Adrenal gland (tissue), 5 donors: ENCODE measurements at regions not wholly inside any gene's neighbourhood (a gene's known extent, or its start where the extent isn't known, plus 50 kb on each side); places are given as distances from the start of the nearest gene placed in this dataset.

ENCODE experiments used
- POLR2A ChIP-seq, 2 donors: fragments of 450-650 bp; IDR thresholded peaks; one replicate each; pipeline ENCODE4 v1.6.1; 2017; ENCODE audit warnings: antibody characterized with exemption in 2 of 2, mild to moderate bottlenecking in 2 of 2, moderate library complexity in 1 of 2
- TF ChIP-seq, protein P1 (sequence below), 6 experiments: fragments of 450-650 bp in 4 of 6; fragments of 200-600 bp in 2 of 6; sonication (generic) in 1 of 6; IDR thresholded peaks; 1 replicate in 5 of 6; 2 replicates in 1 of 6; pipeline versions ENCODE4 v1.5.1 to v1.8.0; 2016 to 2021; ENCODE audit warnings: antibody characterized with exemption in 6 of 6, mild to moderate bottlenecking in 2 of 6, moderate library complexity in 1 of 6
- donor health status: DM: no; HTN: no; CAD: no.

DNA sequence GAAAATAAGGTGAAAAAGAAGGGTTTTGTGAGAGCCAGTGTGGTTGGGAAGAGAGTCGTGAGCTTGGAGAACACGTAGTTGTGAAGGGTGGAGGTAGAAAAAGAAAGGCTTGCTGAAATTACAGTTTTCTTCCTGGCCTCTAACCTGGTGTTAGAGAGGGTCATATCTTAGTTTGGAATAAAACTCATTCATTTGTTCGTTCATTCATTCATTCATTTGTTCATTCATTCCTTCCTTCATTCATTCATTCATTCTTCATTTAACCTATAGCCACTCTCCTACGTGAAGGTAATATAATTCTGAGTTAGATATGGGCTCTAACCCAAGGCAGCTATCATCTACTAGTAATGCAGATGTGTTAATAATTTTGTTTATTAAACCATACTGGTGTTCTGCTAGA lies 111.8 kb upstream of the ZNF521 start:
- TF ChIP-seq POLR2A (IDR thresholded peaks at IDR 0.05) = no peak
- TF ChIP-seq, protein P1, sequence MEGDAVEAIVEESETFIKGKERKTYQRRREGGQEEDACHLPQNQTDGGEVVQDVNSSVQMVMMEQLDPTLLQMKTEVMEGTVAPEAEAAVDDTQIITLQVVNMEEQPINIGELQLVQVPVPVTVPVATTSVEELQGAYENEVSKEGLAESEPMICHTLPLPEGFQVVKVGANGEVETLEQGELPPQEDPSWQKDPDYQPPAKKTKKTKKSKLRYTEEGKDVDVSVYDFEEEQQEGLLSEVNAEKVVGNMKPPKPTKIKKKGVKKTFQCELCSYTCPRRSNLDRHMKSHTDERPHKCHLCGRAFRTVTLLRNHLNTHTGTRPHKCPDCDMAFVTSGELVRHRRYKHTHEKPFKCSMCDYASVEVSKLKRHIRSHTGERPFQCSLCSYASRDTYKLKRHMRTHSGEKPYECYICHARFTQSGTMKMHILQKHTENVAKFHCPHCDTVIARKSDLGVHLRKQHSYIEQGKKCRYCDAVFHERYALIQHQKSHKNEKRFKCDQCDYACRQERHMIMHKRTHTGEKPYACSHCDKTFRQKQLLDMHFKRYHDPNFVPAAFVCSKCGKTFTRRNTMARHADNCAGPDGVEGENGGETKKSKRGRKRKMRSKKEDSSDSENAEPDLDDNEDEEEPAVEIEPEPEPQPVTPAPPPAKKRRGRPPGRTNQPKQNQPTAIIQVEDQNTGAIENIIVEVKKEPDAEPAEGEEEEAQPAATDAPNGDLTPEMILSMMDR (IDR thresholded peaks at IDR 0.05) = no peak
